Kidney glomerular epithelial cell (primary cell): ENCODE measurements at regions not wholly inside any gene's neighbourhood (a gene's known extent, or its start where the extent isn't known, plus 50 kb on each side); places are given as distances from the start of the nearest gene placed in this dataset.

Experiments
- DNase-seq: peaks from one replicate; lab custom pipeline; 2025; lab: John Stamatoyannopoulos, UW

- DNase-seq: no peak
These were observed 129.3 kb upstream of the SASH1 start for GRCh38 chr6:148213366-148213765.

- no peak for DNase-seq
These were observed 128.0 kb upstream of the SASH1 start for GRCh38 chr6:148214667-148215066.

GRCh38 chr6:148217051-148217450 lies 125.6 kb upstream of the SASH1 start:
- no peak for DNase-seq

- no peak for DNase-seq
These were observed 124.7 kb upstream of the SASH1 start for GRCh38 chr6:148217921-148218320.

DNA sequence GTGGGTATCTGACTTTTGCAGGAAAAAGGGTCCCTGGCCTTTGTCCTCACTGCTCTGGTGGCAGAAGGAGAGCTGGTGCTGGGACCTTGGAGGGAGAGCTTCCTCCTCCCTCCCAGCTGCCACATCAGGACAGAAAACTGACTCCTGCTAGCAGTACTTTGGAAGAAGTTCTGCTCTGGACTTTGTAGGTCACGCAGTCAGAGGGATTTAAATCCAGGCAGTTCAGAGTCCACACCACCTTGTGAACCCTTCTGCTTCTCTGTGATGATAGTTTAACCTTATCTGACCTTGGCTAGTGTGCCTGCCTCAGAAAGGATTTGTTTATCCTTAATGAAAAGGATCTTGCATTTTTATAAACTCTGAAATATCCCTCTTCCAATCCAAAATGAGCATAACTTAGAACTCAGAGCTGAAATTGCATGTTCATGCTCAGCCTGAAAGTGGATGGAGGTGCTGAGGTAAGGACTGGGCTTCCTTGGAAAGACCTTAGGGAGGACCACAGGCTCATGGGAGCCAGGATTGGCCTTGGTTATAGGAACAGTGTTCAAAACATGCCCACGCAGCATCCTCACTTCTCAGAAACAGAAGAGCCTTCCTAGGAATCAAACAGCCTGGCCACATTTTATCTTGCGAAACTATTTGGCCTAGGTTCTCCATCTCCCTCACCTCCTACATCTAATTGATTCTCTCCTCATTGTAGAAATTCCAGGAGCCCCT lies 123.9 kb upstream of the SASH1 start:
- no peak for DNase-seq

GRCh38 chr6:148221196-148221979 lies 121.2 kb upstream of the SASH1 start:
- no peak for DNase-seq

- no peak for DNase-seq
These were observed 120.3 kb upstream of the SASH1 start for GRCh38 chr6:148222376-148222775.

- DNase-seq: no peak
These were observed 119.8 kb upstream of the SASH1 start for GRCh38 chr6:148222846-148223245.

DNA sequence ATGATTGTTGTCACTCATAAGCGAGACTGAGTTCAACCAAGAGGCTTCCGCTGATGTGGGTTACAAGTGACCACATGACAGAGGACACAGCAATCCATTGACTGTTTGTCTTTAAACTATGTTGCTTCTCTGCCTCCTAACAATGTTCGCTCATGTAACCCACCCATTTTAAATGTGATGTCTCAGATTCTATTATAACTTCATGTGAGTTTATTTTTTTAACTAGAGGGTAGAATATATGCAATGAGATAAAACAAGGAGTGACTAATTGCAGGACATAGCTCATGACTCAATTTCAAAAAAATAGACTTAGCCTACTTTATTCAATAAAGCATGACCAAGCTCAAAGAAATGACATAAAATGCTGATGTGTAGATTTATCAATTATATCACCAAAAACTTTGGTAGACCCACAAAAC lies 119.2 kb upstream of the SASH1 start:
- DNase-seq: peak; percentile 62

GRCh38 chr6:148225871-148226270 lies 116.8 kb upstream of the SASH1 start:
- no peak for DNase-seq

GRCh38 chr6:148226284-148226683 lies 116.4 kb upstream of the SASH1 start:
- no peak for DNase-seq

- peak; percentile 97 for DNase-seq
These were observed 111.1 kb upstream of the SASH1 start for GRCh38 chr6:148231572-148231971.

DNA sequence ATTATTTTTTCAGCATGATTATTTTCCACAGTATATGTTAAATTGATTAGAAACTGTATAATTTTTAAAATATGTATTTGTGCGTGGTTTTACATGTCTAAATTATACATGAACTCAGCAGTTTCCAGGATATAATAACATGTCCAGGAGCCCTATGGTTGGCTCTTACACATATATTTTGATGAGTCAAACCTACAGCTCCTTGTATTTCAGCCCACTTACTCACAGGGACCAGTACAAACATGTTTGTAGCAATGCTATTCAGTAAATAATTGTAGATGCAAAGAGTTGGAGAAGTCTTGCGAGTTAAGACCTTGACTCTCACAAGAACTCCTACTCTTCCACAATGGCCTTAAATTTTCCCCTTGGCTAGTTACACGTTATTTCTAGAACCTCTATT lies 107.2 kb upstream of the SASH1 start:
- no peak for DNase-seq

DNA sequence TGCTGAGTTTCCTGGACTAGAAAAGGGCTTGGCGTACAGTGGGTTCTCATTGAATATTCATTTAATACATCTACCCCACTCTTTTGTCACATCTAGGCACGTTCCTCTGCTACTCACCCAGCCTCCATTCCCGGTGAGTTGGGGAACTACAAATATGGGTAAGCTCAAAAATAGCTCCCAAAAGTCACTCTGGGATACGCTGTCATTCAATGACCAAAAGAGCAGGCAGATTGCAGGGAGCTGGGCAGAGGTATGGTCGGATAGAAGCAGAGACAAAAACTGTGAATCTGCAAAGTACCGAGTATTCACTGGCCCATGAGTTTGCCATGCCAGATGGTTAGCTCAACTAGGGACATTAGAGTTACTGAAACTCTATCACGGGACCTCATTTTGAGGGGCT lies 103.9 kb upstream of the SASH1 start:
- no peak for DNase-seq

DNA sequence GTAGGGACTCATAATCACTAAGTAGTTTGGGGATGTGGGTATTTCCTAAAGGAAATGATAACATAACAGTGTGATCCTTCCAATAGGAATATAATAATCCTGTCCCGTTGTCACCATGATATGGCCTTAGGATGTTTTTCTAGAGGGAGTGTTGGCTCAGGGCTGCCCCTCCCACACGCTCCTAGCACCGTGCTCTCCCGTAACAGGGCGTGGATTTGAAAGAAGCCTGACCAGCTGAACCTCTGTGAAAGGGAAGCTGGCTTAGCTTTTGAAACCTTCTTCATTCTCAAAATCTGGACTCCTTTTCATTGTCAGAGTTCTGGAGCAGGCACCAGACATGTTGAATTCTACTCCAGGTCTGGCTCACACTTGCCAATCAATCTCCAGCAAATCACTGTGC lies 103.4 kb upstream of the SASH1 start:
- no peak for DNase-seq

- no peak for DNase-seq
These were observed 102.7 kb upstream of the SASH1 start for GRCh38 chr6:148239801-148240460.

DNA sequence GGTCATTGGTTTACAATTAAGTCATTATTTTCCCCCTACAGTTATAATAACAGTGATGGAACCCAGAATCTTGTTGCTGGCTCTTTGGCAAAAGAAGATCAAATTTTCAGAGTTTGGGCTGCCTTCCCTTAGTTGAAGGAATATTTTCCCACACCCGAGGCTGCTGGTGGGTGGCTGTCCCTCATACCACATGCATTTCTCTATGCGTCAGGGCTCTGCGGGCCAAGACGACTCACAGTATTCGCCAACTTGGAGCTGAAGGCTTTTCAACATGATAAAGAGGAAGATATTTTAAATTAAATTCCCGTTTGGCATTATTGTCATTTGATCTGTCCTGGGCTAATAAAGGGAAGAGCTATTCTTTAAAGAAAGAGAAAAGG lies 102.2 kb upstream of the SASH1 start:
- no peak for DNase-seq

GRCh38 chr6:148240861-148241477 lies 101.7 kb upstream of the SASH1 start:
- DNase-seq: no peak

GRCh38 chr6:148242180-148242579 lies 100.5 kb upstream of the SASH1 start:
- DNase-seq: no peak

GRCh38 chr6:148244217-148244935 lies 98.3 kb upstream of the SASH1 start:
- DNase-seq: no peak

DNA sequence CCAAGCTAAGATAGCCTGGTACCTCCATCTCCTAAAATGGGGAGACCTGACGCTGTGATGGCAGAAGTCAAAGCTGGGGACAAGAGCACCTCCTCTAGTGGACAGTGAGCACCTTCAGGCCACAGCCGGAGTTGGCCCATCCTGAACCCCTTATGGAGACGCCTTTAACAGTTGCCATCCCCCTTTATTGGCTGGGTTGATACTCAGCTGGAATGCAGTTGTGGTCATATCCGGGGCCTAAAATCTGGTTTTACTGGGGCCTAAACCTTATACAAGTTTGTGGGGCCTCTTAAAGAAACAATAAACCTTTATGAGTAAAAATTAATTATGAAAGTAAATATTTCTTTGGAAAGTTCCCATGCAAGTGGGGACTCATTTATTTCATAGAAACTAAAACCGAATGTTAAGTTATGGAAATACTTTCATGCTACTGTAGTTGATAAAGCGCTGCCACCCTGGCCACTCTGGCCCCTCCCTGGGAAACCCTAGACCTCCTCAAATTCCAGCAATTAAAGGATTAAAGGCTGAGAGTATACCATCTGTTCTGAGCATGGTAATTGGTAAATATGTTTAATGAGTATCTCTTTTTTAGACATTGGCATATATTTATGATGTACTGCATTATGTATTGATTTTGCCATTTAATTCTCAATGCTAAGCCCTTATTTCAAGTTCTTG lies 95.1 kb upstream of the SASH1 start:
- DNase-seq: no peak
